SHP77 (cell line): ENCODE measurements at regions not wholly inside any gene's neighbourhood (a gene's known extent, or its start where the extent isn't known, plus 50 kb on each side); places are given as distances from the start of the nearest gene placed in this dataset.

Source experiments
- DNase-seq, 2 experiments: peaks; one replicate each; lab custom pipeline; 2025; lab: John Stamatoyannopoulos, UW

- no peak for DNase-seq
Measured at GRCh38 chrX:65034292-65034667, 58.0 kb upstream of the ZC4H2 start.
